OCI-LY1 (cell line): ENCODE measurements at regions not wholly inside any gene's neighbourhood (a gene's known extent, or its start where the extent isn't known, plus 50 kb on each side); places are given as distances from the start of the nearest gene placed in this dataset.

Experiments used
- EZH2 ChIP-seq: fragments of 200-600 bp; sonication (generic), shearing (Covaris generic); IDR thresholded peaks from 2 replicates; pipeline ENCODE4 v1.8.0; 2017; ENCODE audit warnings: borderline replicate concordance, mixed run types, mild to moderate bottlenecking, antibody characterized with exemption, low read length, moderate library complexity, mixed read lengths
- TF ChIP-seq, protein P1 (sequence below): fragments of 200-600 bp; sonication (generic), shearing (Covaris generic); IDR thresholded peaks from 2 replicates; pipeline ENCODE4 v1.5.1; 2017; ENCODE audit warnings: mild to moderate bottlenecking, antibody characterized with exemption, low read length, moderate library complexity, mixed read lengths

DNA sequence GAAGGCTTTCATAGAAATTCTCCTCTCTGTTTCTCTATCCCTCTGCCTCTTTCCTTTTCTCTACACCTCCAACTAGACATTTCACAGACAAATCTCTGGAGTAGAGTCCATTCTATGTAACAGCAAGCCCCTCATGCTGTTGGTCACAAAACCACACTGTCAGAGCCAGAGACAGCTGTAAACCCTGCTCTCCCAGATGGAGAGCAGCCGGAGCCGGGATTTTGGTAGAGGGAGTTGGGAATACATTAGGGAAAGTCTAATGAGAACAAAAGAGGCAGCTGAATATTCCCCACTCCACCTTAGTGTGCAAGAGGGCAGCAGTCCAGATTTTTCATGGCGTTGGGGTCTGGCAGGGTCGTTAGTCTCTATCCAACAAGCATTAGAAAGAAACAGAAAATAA is 68.3 kb upstream of the EDN1 start:
- TF ChIP-seq, protein P1, sequence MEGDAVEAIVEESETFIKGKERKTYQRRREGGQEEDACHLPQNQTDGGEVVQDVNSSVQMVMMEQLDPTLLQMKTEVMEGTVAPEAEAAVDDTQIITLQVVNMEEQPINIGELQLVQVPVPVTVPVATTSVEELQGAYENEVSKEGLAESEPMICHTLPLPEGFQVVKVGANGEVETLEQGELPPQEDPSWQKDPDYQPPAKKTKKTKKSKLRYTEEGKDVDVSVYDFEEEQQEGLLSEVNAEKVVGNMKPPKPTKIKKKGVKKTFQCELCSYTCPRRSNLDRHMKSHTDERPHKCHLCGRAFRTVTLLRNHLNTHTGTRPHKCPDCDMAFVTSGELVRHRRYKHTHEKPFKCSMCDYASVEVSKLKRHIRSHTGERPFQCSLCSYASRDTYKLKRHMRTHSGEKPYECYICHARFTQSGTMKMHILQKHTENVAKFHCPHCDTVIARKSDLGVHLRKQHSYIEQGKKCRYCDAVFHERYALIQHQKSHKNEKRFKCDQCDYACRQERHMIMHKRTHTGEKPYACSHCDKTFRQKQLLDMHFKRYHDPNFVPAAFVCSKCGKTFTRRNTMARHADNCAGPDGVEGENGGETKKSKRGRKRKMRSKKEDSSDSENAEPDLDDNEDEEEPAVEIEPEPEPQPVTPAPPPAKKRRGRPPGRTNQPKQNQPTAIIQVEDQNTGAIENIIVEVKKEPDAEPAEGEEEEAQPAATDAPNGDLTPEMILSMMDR: no peak
- TF ChIP-seq EZH2: no peak
